ENCODE measurements at regions not wholly inside any gene's neighbourhood (a gene's known extent, or its start where the extent isn't known, plus 50 kb on each side); places are given as distances from the start of the nearest gene placed in this dataset.
A peak's percentile ranks its signal among the peaks of the same experiment; 100 is the strongest.

DNA sequence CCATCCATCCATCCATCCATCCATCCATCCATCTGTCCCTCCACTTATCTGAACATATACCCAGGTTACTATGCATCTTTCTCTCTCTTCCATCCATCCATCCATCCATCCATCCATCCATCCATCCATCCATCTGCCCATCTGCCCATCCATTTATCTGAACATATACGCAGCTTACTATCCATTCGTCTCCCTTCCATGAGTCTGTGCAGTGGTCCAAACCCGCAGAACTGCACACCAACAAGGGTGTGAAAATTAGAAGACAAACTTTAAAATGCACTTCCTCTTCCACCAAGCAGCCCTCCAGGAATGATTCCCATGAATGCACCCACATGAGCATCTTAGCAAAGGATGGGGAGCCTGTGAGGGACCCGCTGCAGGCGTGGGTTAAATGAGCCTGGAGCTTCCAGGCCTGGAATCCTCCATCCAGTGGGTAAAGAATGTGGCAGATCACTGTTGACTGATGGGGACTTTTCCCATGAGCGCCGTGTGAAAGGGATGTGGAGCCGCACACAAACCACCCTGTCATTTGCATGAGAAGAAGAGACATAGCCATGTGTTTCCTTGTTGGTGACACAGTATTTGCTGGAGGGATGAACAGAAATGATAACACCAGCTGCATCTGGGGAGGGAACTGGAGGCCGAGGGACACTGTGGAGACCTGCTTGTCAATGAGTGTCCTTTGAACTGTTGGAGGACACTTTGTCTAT is 376.6 kb downstream of the ADGRD1 start:
- TF ChIP-seq, protein P1, sequence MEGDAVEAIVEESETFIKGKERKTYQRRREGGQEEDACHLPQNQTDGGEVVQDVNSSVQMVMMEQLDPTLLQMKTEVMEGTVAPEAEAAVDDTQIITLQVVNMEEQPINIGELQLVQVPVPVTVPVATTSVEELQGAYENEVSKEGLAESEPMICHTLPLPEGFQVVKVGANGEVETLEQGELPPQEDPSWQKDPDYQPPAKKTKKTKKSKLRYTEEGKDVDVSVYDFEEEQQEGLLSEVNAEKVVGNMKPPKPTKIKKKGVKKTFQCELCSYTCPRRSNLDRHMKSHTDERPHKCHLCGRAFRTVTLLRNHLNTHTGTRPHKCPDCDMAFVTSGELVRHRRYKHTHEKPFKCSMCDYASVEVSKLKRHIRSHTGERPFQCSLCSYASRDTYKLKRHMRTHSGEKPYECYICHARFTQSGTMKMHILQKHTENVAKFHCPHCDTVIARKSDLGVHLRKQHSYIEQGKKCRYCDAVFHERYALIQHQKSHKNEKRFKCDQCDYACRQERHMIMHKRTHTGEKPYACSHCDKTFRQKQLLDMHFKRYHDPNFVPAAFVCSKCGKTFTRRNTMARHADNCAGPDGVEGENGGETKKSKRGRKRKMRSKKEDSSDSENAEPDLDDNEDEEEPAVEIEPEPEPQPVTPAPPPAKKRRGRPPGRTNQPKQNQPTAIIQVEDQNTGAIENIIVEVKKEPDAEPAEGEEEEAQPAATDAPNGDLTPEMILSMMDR (IDR thresholded peaks at IDR 0.05) = no peak
- Mint-ChIP-seq H3K4me3 (no peak overlapping the region), H3K27ac (no peak overlapping the region), H3K9me3 (peaks cover 14% of the 10 kb centered on the region), H3K4me1 (no peaks in the 10 kb centered on the region), H3K27me3 (ENCODE audit: low read depth, poor library complexity) (peaks cover 10% of the 10 kb centered on the region), H3K36me3 (ENCODE audit: low read depth) (no peaks in the 10 kb centered on the region)
- DNase-seq = no peak

DNA sequence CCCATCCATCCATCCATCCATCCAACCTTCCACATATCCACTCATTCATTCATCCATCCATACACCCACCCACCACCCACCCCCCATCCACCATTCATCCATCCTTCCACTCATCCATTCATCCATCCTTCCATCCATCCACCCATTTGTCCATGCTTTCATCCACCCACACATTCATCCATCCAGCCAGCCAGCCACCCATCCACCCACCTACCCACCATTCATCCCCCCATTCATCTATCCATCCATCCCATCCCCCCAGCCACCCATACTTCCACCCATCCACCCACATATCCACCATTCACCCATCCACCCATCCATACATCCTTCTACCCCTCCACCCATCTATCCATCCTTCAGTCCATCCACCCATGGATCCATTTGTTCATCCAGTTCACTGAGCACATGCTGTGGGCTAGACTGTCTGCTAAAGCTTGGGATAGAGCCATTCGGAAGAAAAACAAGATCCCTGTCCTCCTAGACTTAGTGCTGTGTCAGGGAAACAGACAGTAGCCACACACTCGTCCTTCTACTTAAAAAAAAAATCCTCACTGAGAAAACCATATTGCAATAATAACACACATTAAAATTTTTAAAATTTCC is 377.5 kb downstream of the ADGRD1 start:
- no peak overlapping the region for H3K27ac Mint-ChIP-seq
- H3K9me3 Mint-ChIP-seq = peaks cover 12% of the 10 kb centered on the region
- TF ChIP-seq, protein P1 (IDR thresholded peaks at IDR 0.05) = no peak
- peaks cover 18% of the 10 kb centered on the region for H3K27me3 Mint-ChIP-seq (ENCODE audit: low read depth, poor library complexity)
- DNase-seq = no peak
- H3K4me1 Mint-ChIP-seq = no peaks in the 10 kb centered on the region
- H3K4me3 Mint-ChIP-seq = no peak overlapping the region
- H3K36me3 Mint-ChIP-seq (ENCODE audit: low read depth) = no peaks in the 10 kb centered on the region

DNA sequence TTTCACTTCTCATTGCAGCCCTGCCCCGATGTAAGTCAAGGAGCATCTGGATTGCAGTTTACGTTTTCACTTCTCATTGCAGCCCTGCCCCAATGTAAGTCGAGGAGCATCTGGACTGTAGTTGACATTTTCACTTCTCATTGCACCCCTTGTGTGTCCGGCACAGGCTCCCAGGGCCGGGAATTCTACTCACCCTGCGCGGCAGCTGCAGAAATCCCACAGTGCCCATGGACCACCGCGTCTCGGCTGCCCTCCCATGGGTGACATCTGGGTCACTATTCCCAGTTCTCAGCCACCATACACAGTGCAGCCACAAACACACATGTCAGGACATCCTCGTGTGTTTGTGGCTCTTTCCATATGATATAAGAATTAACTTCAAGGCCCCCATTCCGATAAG is 378.5 kb downstream of the ADGRD1 start:
- Mint-ChIP-seq H3K4me1 (no peaks in the 10 kb centered on the region), H3K36me3 (ENCODE audit: low read depth) (no peaks in the 10 kb centered on the region), H3K9me3 (peaks cover 3% of the 10 kb centered on the region), H3K4me3 (no peak overlapping the region), H3K27me3 (ENCODE audit: low read depth, poor library complexity) (peaks cover 21% of the 10 kb centered on the region), H3K27ac (peak overlapping the region; percentile 55)
- DNase-seq = no peak
- TF ChIP-seq, protein P1 (IDR thresholded peaks at IDR 0.05) = no peak

DNA sequence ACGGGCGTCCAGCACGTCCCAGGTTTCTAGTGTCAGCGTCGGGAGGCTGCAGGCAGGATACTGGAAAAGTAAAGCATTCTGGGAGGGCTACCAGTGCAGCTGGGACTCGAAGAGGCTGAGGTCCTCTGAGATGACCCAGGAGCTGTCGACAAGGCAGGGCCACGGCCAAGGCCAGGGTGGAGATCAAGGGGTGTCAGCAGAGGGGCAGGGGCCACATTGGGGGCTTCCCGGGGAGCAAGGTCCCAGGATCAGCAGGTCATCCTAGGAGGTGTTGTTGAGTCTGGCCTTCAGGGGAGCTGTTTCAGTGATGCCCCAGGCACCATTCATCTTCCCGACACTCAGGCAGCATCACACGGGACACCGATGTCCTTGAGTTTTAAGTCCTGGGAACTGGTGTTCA is 377.8 kb upstream of the SFSWAP start:
- TF ChIP-seq, protein P1 (IDR thresholded peaks at IDR 0.05) = no peak
- no peaks in the 10 kb centered on the region for H3K4me1 Mint-ChIP-seq
- no peaks in the 10 kb centered on the region for H3K36me3 Mint-ChIP-seq (ENCODE audit: low read depth)
- peaks cover 21% of the 10 kb centered on the region for H3K27me3 Mint-ChIP-seq (ENCODE audit: low read depth, poor library complexity)
- H3K27ac Mint-ChIP-seq = no peak overlapping the region
- H3K9me3 Mint-ChIP-seq = peaks cover 3% of the 10 kb centered on the region
- no peak overlapping the region for H3K4me3 Mint-ChIP-seq
- no peak for DNase-seq

DNA sequence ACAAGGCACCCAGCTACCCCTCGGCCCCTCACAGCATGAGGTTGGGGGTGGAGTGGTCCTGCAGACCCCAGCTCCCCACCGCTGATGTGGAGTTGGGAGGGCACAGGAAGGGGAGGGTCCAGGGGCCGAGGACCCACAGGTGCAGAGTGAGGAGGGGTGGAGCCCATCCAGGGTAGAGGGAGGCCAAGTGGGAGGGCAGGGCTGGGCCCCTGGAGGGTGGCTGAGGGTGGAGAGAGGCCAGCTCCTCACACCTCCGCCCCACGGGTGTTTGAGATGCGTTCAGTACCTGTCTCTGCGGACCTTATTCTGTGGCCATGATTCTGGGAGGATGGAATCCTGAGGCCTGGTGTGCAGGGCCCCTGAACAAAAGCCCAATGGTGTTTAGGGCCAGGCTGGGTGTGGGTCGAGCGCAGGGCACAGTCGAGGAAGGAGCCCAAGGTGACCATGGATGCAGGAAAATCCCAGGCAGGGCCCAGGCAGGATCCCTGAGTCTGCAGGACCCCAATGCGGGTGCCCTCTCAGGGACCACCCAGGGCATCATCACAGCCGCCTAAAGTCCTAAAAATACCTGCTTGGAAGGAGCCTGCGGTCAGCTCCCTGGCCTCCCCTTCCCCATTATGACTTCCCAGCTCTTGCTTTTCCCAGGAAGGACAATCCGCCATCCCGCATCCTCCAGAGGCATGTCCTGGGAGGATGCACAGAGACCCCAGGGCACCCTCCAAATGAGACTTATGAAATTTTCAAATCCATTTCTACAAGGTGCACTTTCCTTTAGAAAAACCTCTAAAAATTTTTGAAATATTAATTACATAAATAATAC is 377.1 kb upstream of the SFSWAP start:
- Mint-ChIP-seq H3K4me3 (no peak overlapping the region), H3K9me3 (peaks cover 3% of the 10 kb centered on the region), H3K36me3 (ENCODE audit: low read depth) (no peaks in the 10 kb centered on the region), H3K27ac (no peak overlapping the region), H3K27me3 (ENCODE audit: low read depth, poor library complexity) (peaks cover 21% of the 10 kb centered on the region), H3K4me1 (no peaks in the 10 kb centered on the region)
- no peak for DNase-seq
- TF ChIP-seq, protein P1 (IDR thresholded peaks at IDR 0.05) = no peak
